SK-N-SH treated with all-trans-retinoic acid at 6 μM for 48 hours (cell line): ENCODE measurements at regions not wholly inside any gene's neighbourhood (a gene's known extent, or its start where the extent isn't known, plus 50 kb on each side); places are given as distances from the start of the nearest gene placed in this dataset.

Source experiments
- ATAC-seq: fragments of 200-7000 bp; cut with Tn5 transposase; 3 replicates; pipeline ENCODE4 v1.9.1; 2020; ENCODE audit warnings: mild to moderate bottlenecking, moderate library complexity
- ARNTL ChIP-seq: fragments of 450-650 bp; formaldehyde crosslinking; IDR thresholded peaks from 2 replicates; pipeline ENCODE4 v1.5.0; 2020; ENCODE audit warnings: low read depth, mild to moderate bottlenecking, moderate library complexity, borderline replicate concordance
- CREB5 ChIP-seq: fragments of 250-450 bp; sonication (Bioruptor Pico); IDR thresholded peaks from 2 replicates; pipeline ENCODE4 v1.5.1; 2020; ENCODE audit warnings: low read depth, mild to moderate bottlenecking, moderate library complexity
- CSDC2 ChIP-seq: fragments of 250-450 bp; sonication (Bioruptor Pico); IDR thresholded peaks from 2 replicates; pipeline ENCODE4 v1.5.0; 2020; ENCODE audit warnings: mild to moderate bottlenecking, moderate library complexity
- CSRNP3 ChIP-seq: fragments of 250-450 bp; sonication (Bioruptor Pico); IDR thresholded peaks from 2 replicates; pipeline ENCODE4 v1.5.1; 2021; ENCODE audit warnings: mild to moderate bottlenecking, moderate library complexity
- ESRRG ChIP-seq: fragments of 250-450 bp; sonication (Bioruptor Pico); IDR thresholded peaks from 2 replicates; pipeline ENCODE4 v1.6.1; 2021; ENCODE audit warnings: mild to moderate bottlenecking
- GLIS3 ChIP-seq: fragments of 250-450 bp; sonication (Bioruptor Pico); IDR thresholded peaks from 2 replicates; pipeline ENCODE4 v1.5.0; 2020; ENCODE audit warnings: mild to moderate bottlenecking, moderate library complexity
- ISL1 ChIP-seq: fragments of 250-450 bp; sonication (Bioruptor Pico); IDR thresholded peaks from 2 replicates; pipeline ENCODE4 v2.1.2; 2022; ENCODE audit warnings: mild to moderate bottlenecking, moderate library complexity
- PATZ1 ChIP-seq: fragments of 250-450 bp; sonication (Bioruptor Pico); IDR thresholded peaks from 2 replicates; pipeline ENCODE4 v1.8.0; 2020; ENCODE audit warnings: mild to moderate bottlenecking, moderate library complexity, borderline replicate concordance
- POU6F1 ChIP-seq: fragments of 250-450 bp; sonication (Bioruptor Pico); IDR thresholded peaks from 2 replicates; pipeline ENCODE4 v1.8.0; 2021; ENCODE audit warnings: low read depth, mild to moderate bottlenecking, moderate library complexity, borderline replicate concordance
- PPARA ChIP-seq: fragments of 250-450 bp; sonication (Bioruptor Pico); IDR thresholded peaks from 2 replicates; pipeline ENCODE4 v1.5.0; 2020; ENCODE audit warnings: mild to moderate bottlenecking, borderline replicate concordance
- RARB ChIP-seq: fragments of 250-450 bp; sonication (Bioruptor Pico); IDR thresholded peaks from 2 replicates; pipeline ENCODE4 v1.8.0; 2021; ENCODE audit warnings: mild to moderate bottlenecking, moderate library complexity
- SNAI2 ChIP-seq: fragments of 250-450 bp; sonication (Bioruptor Pico); IDR thresholded peaks from 2 replicates; pipeline ENCODE4 v1.5.0; 2020; ENCODE audit warnings: mild to moderate bottlenecking, moderate library complexity
- TCF4 ChIP-seq: fragments of 250-450 bp; sonication (Bioruptor Pico); IDR thresholded peaks from 2 replicates; pipeline ENCODE4 v1.8.0; 2021; ENCODE audit warnings: mild to moderate bottlenecking, moderate library complexity, borderline replicate concordance
- TOX ChIP-seq: fragments of 250-450 bp; sonication (Bioruptor Pico); IDR thresholded peaks from 2 replicates; pipeline ENCODE4 v1.8.0; 2021; ENCODE audit warnings: mild to moderate bottlenecking, moderate library complexity, borderline replicate concordance
- TSHZ2 ChIP-seq: fragments of 250-450 bp; sonication (Bioruptor Pico); IDR thresholded peaks from 2 replicates; pipeline ENCODE4 v1.5.0; 2020; ENCODE audit warnings: mild to moderate bottlenecking, moderate library complexity
- ZC3H10 ChIP-seq: fragments of 250-450 bp; sonication (Bioruptor Pico); IDR thresholded peaks from 2 replicates; pipeline ENCODE4 v1.5.1; 2021; ENCODE audit warnings: mild to moderate bottlenecking, moderate library complexity
- ZFP3 ChIP-seq: fragments of 250-450 bp; sonication (Bioruptor Pico); IDR thresholded peaks from 2 replicates; pipeline ENCODE4 v1.5.0; 2020; ENCODE audit warnings: mild to moderate bottlenecking, moderate library complexity
- ZFP30 ChIP-seq: fragments of 450-650 bp; formaldehyde crosslinking; IDR thresholded peaks from 2 replicates; pipeline ENCODE4 v1.5.0; 2022; ENCODE audit warnings: mild to moderate bottlenecking, moderate library complexity
- ZNF70 ChIP-seq: fragments of 450-650 bp; formaldehyde crosslinking; IDR thresholded peaks from 2 replicates; pipeline ENCODE4 v1.5.0; 2020; ENCODE audit warnings: mild to moderate bottlenecking, moderate library complexity
- ZNF8 ChIP-seq: fragments of 450-650 bp; formaldehyde crosslinking; IDR thresholded peaks from 2 replicates; pipeline ENCODE4 v1.5.0; 2020; ENCODE audit warnings: mild to moderate bottlenecking, moderate library complexity

- peak; percentile 72 for ATAC-seq
- TF ChIP-seq ISL1 (CRISPR knock-in tag) (peak; percentile 43; the same call in 1 of the 2 replicates), ZFP30 (no peak), CREB5 (CRISPR knock-in tag) (0 out of 2 replicates have a peak, but pooled peaks have one; percentile 29)
Observed at GRCh38 chr20:1825507-1825906, 69.7 kb upstream of the SIRPA start.

- no peak for ATAC-seq
Observed at GRCh38 chr20:1824834-1825233, 70.4 kb upstream of the SIRPA start.

GRCh38 chr20:1824181-1824580 lies 71.0 kb upstream of the SIRPA start:
- no peak for TF ChIP-seq ZNF8 (CRISPR knock-in tag)
- no peak for TF ChIP-seq ARNTL
- no peak for TF ChIP-seq ZFP3 (CRISPR knock-in tag)
- TF ChIP-seq ZFP30 = no peak
- TF ChIP-seq ZC3H10 (CRISPR knock-in tag) = no peak
- ATAC-seq = no peak

More at GRCh38 chr20:1824834-1825233, 70.4 kb upstream of the SIRPA start:
- TF ChIP-seq CREB5 (CRISPR knock-in tag) (no peak), ZFP3 (CRISPR knock-in tag) (no peak), RARB (CRISPR knock-in tag) (no peak), SNAI2 (CRISPR knock-in tag) (no peak), ZC3H10 (CRISPR knock-in tag) (no peak), PPARA (CRISPR knock-in tag) (no peak), POU6F1 (CRISPR knock-in tag) (no peak), GLIS3 (CRISPR knock-in tag) (no peak)

- TF ChIP-seq TSHZ2 (CRISPR knock-in tag) = no peak
- no peak for TF ChIP-seq PPARA (CRISPR knock-in tag)
- no peak for TF ChIP-seq SNAI2 (CRISPR knock-in tag)
- no peak for TF ChIP-seq RARB (CRISPR knock-in tag)
- TF ChIP-seq TCF4 (CRISPR knock-in tag) = no peak
- TF ChIP-seq, all 23 proteins: peak for 0
- no peak for ATAC-seq
Observed at GRCh38 chr20:1823450-1823844, 71.8 kb upstream of the SIRPA start.

- no peak for ATAC-seq
- TF ChIP-seq ISL1 (CRISPR knock-in tag) (no peak), CSRNP3 (no peak), ZFP30 (no peak), ZNF70 (no peak), CREB5 (CRISPR knock-in tag) (no peak), ESRRG (CRISPR knock-in tag) (no peak), ZC3H10 (CRISPR knock-in tag) (no peak), PATZ1 (CRISPR knock-in tag) (no peak), PPARA (CRISPR knock-in tag) (no peak), GLIS3 (CRISPR knock-in tag) (no peak), CSDC2 (CRISPR knock-in tag) (no peak), TOX (CRISPR knock-in tag) (no peak)
Observed at GRCh38 chr20:1822564-1823449, 72.4 kb upstream of the SIRPA start.
